GM12878 (cell line): ENCODE measurements at regions not wholly inside any gene's neighbourhood (a gene's known extent, or its start where the extent isn't known, plus 50 kb on each side); places are given as distances from the start of the nearest gene placed in this dataset.

Experiments used
- ATAC-seq: fragments of 200-7000 bp; cut with Tn5 transposase; 3 replicates; pipeline ENCODE4 v1.9.1; 2020; ENCODE audit warnings: mild to moderate bottlenecking, moderate library complexity
- BruUV-seq: library from RNA; stranded (reverse); fragments of 400-500 nt; replicated peaks from 2 replicates; lab custom pipeline; 2021; lab: Mats Ljungman, UMichigan
- CTCF ChIA-PET: fragments of 300-600 bp; sonication (Branson Sonifier 250); formaldehyde crosslinking; extraction: SDS; loops from one replicate; lab custom pipeline; 2021; ENCODE audit warnings: inconsistent platforms; lab: Yijun Ruan, JAX
- POLR2A ChIA-PET: fragments of 350-600 bp; formaldehyde crosslinking; extraction: SDS; loops from one replicate; lab custom pipeline; 2021; ENCODE audit warnings: inconsistent platforms; lab: Charles Lee
- RAD21 ChIA-PET: fragments of 300-600 bp; sonication (Branson Sonifier 250); formaldehyde crosslinking; loops from one replicate; lab custom pipeline; 2023; ENCODE audit warnings: antibody characterized with exemption; ENCODE audit not compliant: unreplicated experiment; lab: Charles Lee
- SMC1A ChIA-PET: fragments of 300-600 bp; sonication (Branson Sonifier 250); formaldehyde crosslinking; loops from one replicate; lab custom pipeline; 2023; ENCODE audit not compliant: unreplicated experiment, uncharacterized antibody; lab: Charles Lee
- DNase-seq: peaks from one replicate; pipeline ENCODE4 v3.0.0-alpha.2; 2011; ENCODE audit warnings: low read depth, low spot score
- FAIRE-seq: peaks from 3 replicates; lab custom pipeline; 2011; peaks lifted over from hg19 to GRCh38; lab: Jason Lieb, UNC
- H2AFZ ChIP-seq: 2 replicates; pipeline ENCODE4 v1.6.0; 2011; ENCODE audit warnings: low read depth, low read length, control low read depth; ENCODE audit not compliant: control insufficient read depth
- H3K27ac ChIP-seq: 2 replicates; pipeline ENCODE4 v1.5.1; 2011; ENCODE audit warnings: control low read depth; ENCODE audit not compliant: control insufficient read depth, insufficient read depth
- H3K27me3 ChIP-seq, 2 experiments: replicated peaks in 1 of 2; 2 replicates each; pipeline versions ENCODE4 v1.6.0 to v1.6.1; 2011; ENCODE audit warnings: low read length in 1 of 2; ENCODE audit not compliant: control insufficient read depth in 2 of 2, insufficient read depth in 2 of 2
- H3K36me3 ChIP-seq, 2 experiments: 2 replicates each; pipeline ENCODE4 v1.5.1; 2011; ENCODE audit warnings: low read length in 1 of 2; ENCODE audit not compliant: control insufficient read depth in 2 of 2, insufficient read depth in 2 of 2
- H3K4me1 ChIP-seq: 2 replicates; pipeline ENCODE4 v1.6.1; 2011; ENCODE audit warnings: mild to moderate bottlenecking, low read length, moderate library complexity, mixed read lengths; ENCODE audit not compliant: control insufficient read depth, insufficient read depth
- H3K4me2 ChIP-seq: 2 replicates; pipeline ENCODE4 v1.6.0; 2011; ENCODE audit warnings: control low read depth; ENCODE audit not compliant: control insufficient read depth, insufficient read depth
- H3K4me3 ChIP-seq: fragments of 200-600 bp; sonication (generic); 2 replicates; pipeline ENCODE4 v1.5.1; 2016
- H3K79me2 ChIP-seq: 2 replicates; pipeline ENCODE4 v1.6.0; 2011; ENCODE audit warnings: low read length; ENCODE audit not compliant: control insufficient read depth, insufficient read depth
- H3K9ac ChIP-seq: 2 replicates; pipeline ENCODE4 v1.8.0; 2011; ENCODE audit warnings: low read length, control low read depth, mixed read lengths; ENCODE audit not compliant: control insufficient read depth, insufficient read depth
- H3K9me3 ChIP-seq: replicated peaks from 3 replicates; pipeline ENCODE4 v1.5.1; 2011; ENCODE audit warnings: mild to moderate bottlenecking, low read length; ENCODE audit not compliant: control insufficient read depth, insufficient read depth
- H4K20me1 ChIP-seq: 2 replicates; pipeline ENCODE4 v1.6.0; 2011; ENCODE audit not compliant: control insufficient read depth, insufficient read depth
- CHD2 ChIP-seq: IDR thresholded peaks from 2 replicates; pipeline ENCODE4 v1.6.1; 2011; ENCODE audit warnings: low read depth, low read length, improper control_type of control experiment, borderline replicate concordance
- DPF2 ChIP-seq: fragments of 450-650 bp; IDR thresholded peaks from 2 replicates; pipeline ENCODE4 v1.6.1; 2017; ENCODE audit warnings: mild to moderate bottlenecking
- EZH2 ChIP-seq: IDR thresholded peaks from 2 replicates; pipeline ENCODE4 v1.6.1; 2012; ENCODE audit warnings: low read depth, mild to moderate bottlenecking, control low read depth, inconsistent platforms, low read length, borderline replicate concordance; ENCODE audit not compliant: control insufficient read depth
- GABPA ChIP-seq: IDR thresholded peaks from 2 replicates; pipeline ENCODE4 v1.6.1; 2014; ENCODE audit warnings: antibody characterized with exemption, low read depth, mild to moderate bottlenecking, inconsistent platforms
- KDM1A ChIP-seq: fragments of 200-600 bp; sonication (generic); IDR thresholded peaks from 2 replicates; pipeline ENCODE4 v1.6.1; 2016; ENCODE audit warnings: borderline replicate concordance
- LARP7 ChIP-seq: fragments of 450-650 bp; IDR thresholded peaks from 2 replicates; pipeline ENCODE4 v1.6.1; 2017; ENCODE audit warnings: mild to moderate bottlenecking
- MTA2 ChIP-seq: fragments of 450-650 bp; IDR thresholded peaks from 2 replicates; pipeline ENCODE4 v1.6.1; 2016; ENCODE audit warnings: low read depth, mild to moderate bottlenecking, moderate library complexity
- NFYB ChIP-seq: IDR thresholded peaks from 2 replicates; pipeline ENCODE4 v1.6.1; 2011; ENCODE audit warnings: low read depth, mild to moderate bottlenecking, low read length, improper control_type of control experiment, moderate library complexity; ENCODE audit not compliant: insufficient read depth
- POLR2AphosphoS5 ChIP-seq: IDR thresholded peaks from 2 replicates; pipeline ENCODE4 v1.6.1; 2011; ENCODE audit warnings: mild to moderate bottlenecking, low read length, inconsistent platforms
- RELA ChIP-seq: fragments of 450-650 bp; IDR thresholded peaks from 2 replicates; pipeline ENCODE4 v1.8.0; 2014; ENCODE audit warnings: borderline replicate concordance; ENCODE audit not compliant: partially characterized antibody
- RFX5 ChIP-seq: IDR thresholded peaks from 2 replicates; pipeline ENCODE4 v1.6.1; 2011; ENCODE audit warnings: low read depth, low read length, improper control_type of control experiment
- SREBF2 ChIP-seq: IDR thresholded peaks from 2 replicates; pipeline ENCODE4 v1.6.1; 2012; ENCODE audit warnings: mild to moderate bottlenecking, low read length
- SUPT20H ChIP-seq: IDR thresholded peaks from 2 replicates; pipeline ENCODE4 v1.6.1; 2011; ENCODE audit warnings: low read depth, mild to moderate bottlenecking, low read length, moderate library complexity, borderline replicate concordance; ENCODE audit not compliant: control insufficient read depth
- TARDBP ChIP-seq: IDR thresholded peaks from 2 replicates; pipeline ENCODE4 v1.6.1; 2016; ENCODE audit warnings: borderline replicate concordance
- ZNF24 ChIP-seq: fragments of 450-650 bp; IDR thresholded peaks from 2 replicates; pipeline ENCODE4 v1.6.1; 2017; ENCODE audit warnings: antibody characterized with exemption, mild to moderate bottlenecking
- ZNF687 ChIP-seq: fragments of 450-650 bp; IDR thresholded peaks from 2 replicates; pipeline ENCODE4 v1.6.1; 2017; ENCODE audit warnings: mild to moderate bottlenecking, moderate library complexity
- ZSCAN29 ChIP-seq: fragments of 450-650 bp; IDR thresholded peaks from 2 replicates; pipeline ENCODE4 v1.6.1; 2017; ENCODE audit warnings: mild to moderate bottlenecking, moderate library complexity
- WGBS: methylation state at CpG from one replicate; pipeline ENCODE4 v1.1.6; 2016; ENCODE audit warnings: low lambda C conversion rate; ENCODE audit not compliant: insufficient replicate concordance, insufficient coverage; ENCODE audit errors: missing lambda C conversion rate; 5-methylcytosine and 5-hydroxymethylcytosine counted together
- in situ Hi-C: fragments of 300-500 bp; cut with MboI; formaldehyde crosslinking; loops from 9 replicates; pipeline ENCODE4 v1.14.3; 2018; ENCODE audit warnings: mixed read lengths
- intact Hi-C: fragments of 100-400 bp; cut with micrococcal nuclease; formaldehyde crosslinking; loops from one replicate; pipeline ENCODE4 v1.14.2; 2022; ENCODE audit not compliant: unreplicated experiment

GRCh38 chr22:48393041-48393370 lies 1434.7 kb downstream of the BRD1 start:
- SMC1A ChIA-PET, result no interaction called here
- FAIRE-seq (no peak), DNase-seq (no peak), ATAC-seq (no peak)
- H3K9ac ChIP-seq, result no peak overlapping the region
- no peak overlapping the region for H3K27ac ChIP-seq
- no peaks in the 10 kb centered on the region for H3K79me2 ChIP-seq
- intact Hi-C loops (no loop called here), in situ Hi-C loops (no loop called here)
- 66% methylated on average over 13 of the region's 13 CpGs for WGBS
- H3K4me2 ChIP-seq, result no peak overlapping the region
- H2AFZ ChIP-seq, result no peak overlapping the region
- RAD21 ChIA-PET, result no interaction called here
- H3K36me3 ChIP-seq, result no peaks in the 10 kb centered on the region
- CTCF ChIA-PET, result no interaction called here
- POLR2A ChIA-PET, result no interaction called here
- no TSS peak for BruUV-seq
- no peaks in the 10 kb centered on the region for H3K27me3 ChIP-seq
- H3K4me3 ChIP-seq, result no peak overlapping the region
- no peaks in the 10 kb centered on the region for H4K20me1 ChIP-seq
- H3K4me1 ChIP-seq, result no peaks in the 10 kb centered on the region
- H3K9me3 ChIP-seq, result no peaks in the 10 kb centered on the region; the same call in 2 of the 3 replicates
- no peak for TF ChIP-seq SREBF2
- TF ChIP-seq RFX5, result no peak
- no peak for TF ChIP-seq CHD2
- TF ChIP-seq TARDBP, result no peak
- no peak for TF ChIP-seq SUPT20H
- no peak for TF ChIP-seq GABPA
- no peak for TF ChIP-seq DPF2
- no peak for TF ChIP-seq EZH2
- no peak for TF ChIP-seq LARP7
- no peak for TF ChIP-seq ZNF24
- no peak for TF ChIP-seq KDM1A

DNA sequence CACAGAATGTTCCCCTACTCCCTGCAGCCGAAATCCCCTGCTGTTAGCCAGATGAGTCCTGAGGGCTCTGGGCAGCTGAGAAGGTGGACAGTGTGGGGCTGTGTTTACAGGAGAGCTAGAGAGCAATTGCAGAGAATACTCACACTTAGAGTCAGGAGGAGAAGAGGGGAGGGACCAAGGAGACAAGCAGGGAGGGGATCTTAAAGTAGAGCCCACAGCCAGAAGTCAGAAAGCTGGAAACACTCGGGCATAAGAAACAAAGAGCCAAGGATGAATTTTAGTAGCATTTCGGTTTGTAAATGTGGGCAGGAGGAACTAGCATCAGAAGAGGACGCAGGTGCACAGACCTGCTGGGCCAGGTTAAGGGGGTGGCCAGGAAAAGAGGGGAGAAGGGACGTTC lies 1435.9 kb downstream of the BRD1 start:
- POLR2A ChIA-PET, result no interaction called here
- intact Hi-C loops, result no loop called here
- no TSS peak for BruUV-seq
- ATAC-seq, result no peak
- no peaks in the 10 kb centered on the region for H3K4me1 ChIP-seq
- no peak overlapping the region for H3K9ac ChIP-seq
- CTCF ChIA-PET, result no interaction called here
- no peak for FAIRE-seq
- H3K9me3 ChIP-seq, result no peaks in the 10 kb centered on the region; the same call in 2 of the 3 replicates
- H2AFZ ChIP-seq, result no peak overlapping the region
- in situ Hi-C loops, result no loop called here
- no peaks in the 10 kb centered on the region for H4K20me1 ChIP-seq
- RAD21 ChIA-PET, result no interaction called here
- H3K4me2 ChIP-seq, result no peak overlapping the region
- SMC1A ChIA-PET, result no interaction called here
- H3K4me3 ChIP-seq, result no peak overlapping the region
- H3K27ac ChIP-seq, result no peak overlapping the region
- WGBS, result 10% methylated on average over 5 of the region's 5 CpGs
- H3K36me3 ChIP-seq, result no peaks in the 10 kb centered on the region
- no peak for DNase-seq
- no peaks in the 10 kb centered on the region for H3K27me3 ChIP-seq
- no peaks in the 10 kb centered on the region for H3K79me2 ChIP-seq
- TF ChIP-seq RELA (no peak), ZNF687 (no peak), MTA2 (no peak), POLR2AphosphoS5 (no peak), ZSCAN29 (no peak), NFYB (no peak)
